ENCODE measurements at regions not wholly inside any gene's neighbourhood (a gene's known extent, or its start where the extent isn't known, plus 50 kb on each side); places are given as distances from the start of the nearest gene placed in this dataset.

- no peak overlapping the region for H3K4ac ChIP-seq (replicated peaks; ENCODE audit: insufficient read length, low read depth, low read length)
- no peak overlapping the region for H2AFZ ChIP-seq (ENCODE audit: low read length)
- H4K20me1 ChIP-seq (replicated peaks in 1 of 2; ENCODE audit: control insufficient read depth in 1 of 2, insufficient read depth in 2 of 2, low read length in 2 of 2), result no peaks in the 10 kb centered on the region
- no peak overlapping the region for H2BK120ac ChIP-seq (replicated peaks; ENCODE audit: low read depth, low read length)
- no peak overlapping the region for H3K18ac ChIP-seq (ENCODE audit: extremely low read depth, low read length)
- H3K4me3 ChIP-seq (ENCODE audit: extremely low read depth in 1 of 4, insufficient read depth in 2 of 4, low read depth in 3 of 4, low read length in 4 of 4), result no peak overlapping the region
- H3K4me2 ChIP-seq (ENCODE audit: insufficient read depth in 1 of 2, low read depth in 2 of 2, low read length in 2 of 2), result no peak overlapping the region
- FAIRE-seq, result no peak
- H3K56ac ChIP-seq (replicated peaks; ENCODE audit: insufficient read length, low read depth, low read length), result no peak overlapping the region
- no peak overlapping the region for H4K91ac ChIP-seq (replicated peaks; ENCODE audit: insufficient read length, low read length)
- H2BK12ac ChIP-seq (ENCODE audit: low read depth, low read length), result no peak overlapping the region
- H3K9ac ChIP-seq (replicated peaks in 1 of 4; ENCODE audit: extremely low read depth in 1 of 4, low read depth in 3 of 4, low read length in 3 of 4), result no peak overlapping the region
- no peak overlapping the region for H3K27ac ChIP-seq (ENCODE audit: low read depth, low read length)
- H3K14ac ChIP-seq (ENCODE audit: insufficient read length), result no peak overlapping the region
- H2BK20ac ChIP-seq (ENCODE audit: low read length), result no peak overlapping the region
- no peaks in the 10 kb centered on the region for H3K23me2 ChIP-seq (ENCODE audit: low read depth, low read length)
- H2BK5ac ChIP-seq (ENCODE audit: low read depth, low read length), result no peak overlapping the region
- H3K9me3 ChIP-seq (ENCODE audit: insufficient read depth in 2 of 2, low read depth in 1 of 2, low read length in 1 of 2), result no peaks in the 10 kb centered on the region
- ChIA-PET POLR2A (ENCODE audit: partially characterized antibody) (interaction anchor here (1.0 to 2.2 kb wide), 2 partner anchors 12 to 18 kb away, joined by 3 to 7 read pairs; no protein-coding TSS in a partner anchor), CTCF (ENCODE audit: partially characterized antibody) (interaction anchor here (1.0 to 2.8 kb wide), 2 partner anchors 11 to 19 kb away, joined by 3 to 18 read pairs; no protein-coding TSS in a partner anchor)
- no peak overlapping the region for H4K5ac ChIP-seq (ENCODE audit: insufficient read length, low read depth, low read length)
- H3K27me3 ChIP-seq (replicated peaks in 1 of 4; ENCODE audit: control insufficient read depth in 3 of 4, extremely low read depth in 1 of 4, insufficient read depth in 3 of 4, low read length in 3 of 4), result no peaks in the 10 kb centered on the region; a peak in 2 of 7 replicates
- no peak overlapping the region for H4K8ac ChIP-seq (ENCODE audit: extremely low read depth, insufficient read depth, low read length)
- WGBS, 2 experiments (ENCODE audit: extremely low coverage in 1 of 2, insufficient coverage in 1 of 2, insufficient read length in 1 of 2, insufficient replicate concordance in 2 of 2, low coverage in 1 of 2, low lambda C conversion rate in 2 of 2, missing lambda C conversion rate in 1 of 2), result 100% methylated on average over 1 of the region's 1 CpG; no CpG with 5 or more reads in 1 of the 2 experiments
- no peaks in the 10 kb centered on the region for H3K79me1 ChIP-seq (ENCODE audit: low read depth, low read length)
- H3K79me2 ChIP-seq (ENCODE audit: control insufficient read depth in 1 of 2, insufficient read depth in 2 of 2, low read length in 2 of 2), result no peaks in the 10 kb centered on the region
- no peak overlapping the region for H2AK5ac ChIP-seq (ENCODE audit: low read depth, low read length)
- H3K36me3 ChIP-seq (ENCODE audit: control insufficient read depth in 2 of 4, insufficient read depth in 4 of 4, low read length in 3 of 4), result no peaks in the 10 kb centered on the region
- peaks cover 0 to 8% (median 6%) of the 10 kb centered on the region in 4 experiments; a peak in 4 of 7 replicates for H3K4me1 ChIP-seq (replicated peaks in 1 of 4; ENCODE audit: control insufficient read depth in 3 of 4, insufficient read depth in 4 of 4, low read length in 3 of 4)
- H2BK15ac ChIP-seq (ENCODE audit: low read length), result no peak overlapping the region
- no peak for DNase-seq (ENCODE audit: low read depth in 1 of 2, low spot score in 2 of 2)
- no peak overlapping the region for H3K23ac ChIP-seq (ENCODE audit: insufficient read length)
- TF ChIP-seq POU5F1 (IDR thresholded peaks at IDR 0.05; ENCODE audit: low read depth, low read length) (no peak), TEAD4 (IDR thresholded peaks at IDR 0.05; ENCODE audit: low read depth, low read length) (no peak), GTF2F1 (IDR thresholded peaks at IDR 0.05; ENCODE audit: borderline replicate concordance, low read depth, low read length) (no peak), POLR2AphosphoS5 (IDR thresholded peaks at IDR 0.05; ENCODE audit: low read depth, low read length) (no peak), E2F6 (IDR thresholded peaks at IDR 0.05) (no peak), CHD1 (IDR thresholded peaks at IDR 0.05; ENCODE audit: low read depth, low read length) (no peak), JUN (IDR thresholded peaks at IDR 0.05; ENCODE audit: low read depth, low read length) (no peak), TCF12 (IDR thresholded peaks at IDR 0.05; ENCODE audit: low read depth, low read length) (no peak), CEBPB (IDR thresholded peaks at IDR 0.05; ENCODE audit: low read depth, low read length) (no peak), KDM4A (IDR thresholded peaks at IDR 0.05; ENCODE audit: low read depth, low read length, severe bottlenecking) (no peak), SIN3A (conservative IDR thresholded peaks at IDR 0.05 in 1 of 2, IDR thresholded peaks at IDR 0.05 in 1 of 2; ENCODE audit: low read depth in 1 of 2, low read length in 2 of 2) (no peak), GABPA (IDR thresholded peaks at IDR 0.05; ENCODE audit: borderline replicate concordance, insufficient read depth, low read length) (no peak), CBX8 (IDR thresholded peaks at IDR 0.05; ENCODE audit: borderline replicate concordance, low read depth, low read length) (no peak), CTBP2 (IDR thresholded peaks at IDR 0.05; ENCODE audit: borderline replicate concordance, insufficient read depth, insufficient read length, low read length) (no peak), CREB1 (IDR thresholded peaks at IDR 0.05) (no peak)
These were observed 158.6 kb upstream of the SDK2 start for GRCh38 chr17:73802871-73803270.
